B cell (primary cell): ENCODE measurements at regions not wholly inside any gene's neighbourhood (a gene's known extent, or its start where the extent isn't known, plus 50 kb on each side); places are given as distances from the start of the nearest gene placed in this dataset.

Experiments
- ATAC-seq: fragments of 200-7000 bp; cut with Tn5 transposase; one replicate; pipeline ENCODE4 v1.10.0; 2021; ENCODE audit warnings: low read depth, mild to moderate bottlenecking, moderate number of reproducible peaks, moderate library complexity
- CTCF ChIA-PET: fragments of 350-600 bp; sonication (Branson Sonifier 250); formaldehyde crosslinking; loops from one replicate; lab custom pipeline; 2021; ENCODE audit warnings: antibody characterized with exemption, inconsistent platforms; lab: Charles Lee
- POLR2A ChIA-PET: fragments of 350-600 bp; sonication (Branson Sonifier 250); formaldehyde crosslinking; loops from one replicate; lab custom pipeline; 2021; ENCODE audit warnings: antibody characterized with exemption; lab: Charles Lee
- DNase-seq: peaks from one replicate; pipeline ENCODE4 v3.0.0; 2013
- H2AFZ ChIP-seq: 2 replicates; pipeline ENCODE4 v1.6.1; 2012; ENCODE audit warnings: mild to moderate bottlenecking, low read depth, low read length; ENCODE audit not compliant: insufficient read depth, poor library complexity, severe bottlenecking
- H3K27ac ChIP-seq, 2 donors: 1 replicate in 1 of 2; 2 replicates in 1 of 2; pipeline ENCODE4 v1.5.1; 2012 to 2013; ENCODE audit warnings: low read length in 2 of 2, mild to moderate bottlenecking in 2 of 2, moderate library complexity in 1 of 2
- H3K27me3 ChIP-seq, 4 experiments: fragments of 200-600 bp in 1 of 4; sonication (generic) in 1 of 4; replicated peaks in 1 of 4; 1 replicate in 2 of 4; 2 replicates in 2 of 4; pipeline versions ENCODE4 v1.6.1 to v1.7.0; 2013 to 2016; ENCODE audit warnings: low read length in 3 of 4, mild to moderate bottlenecking in 2 of 4, mixed read lengths in 1 of 4, moderate library complexity in 1 of 4; ENCODE audit not compliant: insufficient read depth in 4 of 4, control insufficient read depth in 3 of 4; ENCODE audit errors: control extremely low read depth in 1 of 4
- H3K36me3 ChIP-seq, 2 experiments: replicated peaks in 1 of 2; 1 replicate in 1 of 2; 2 replicates in 1 of 2; pipeline versions ENCODE4 v1.6.1 to v1.7.1; 2013; ENCODE audit warnings: low read length in 1 of 2; ENCODE audit not compliant: insufficient read depth in 2 of 2, control insufficient read depth in 1 of 2; ENCODE audit errors: control extremely low read depth in 1 of 2, extremely low read depth in 1 of 2
- H3K4me1 ChIP-seq, 2 donors: fragments of 200-600 bp in 1 of 2; sonication (generic) in 1 of 2; 1 replicate in 1 of 2; 2 replicates in 1 of 2; pipeline versions ENCODE4 v1.5.1 to v1.6.1; 2013 to 2017; ENCODE audit warnings: low read length in 2 of 2; ENCODE audit not compliant: control insufficient read depth in 2 of 2, insufficient read depth in 2 of 2
- H3K4me2 ChIP-seq: replicated peaks from 2 replicates; pipeline ENCODE3; 2012; ENCODE audit warnings: mild to moderate bottlenecking, low read depth, low read length; ENCODE audit not compliant: poor library complexity, severe bottlenecking
- H3K4me3 ChIP-seq, 5 experiments: fragments of 200-600 bp in 1 of 5; sonication (generic) in 1 of 5; 1 replicate in 3 of 5; 2 replicates in 2 of 5; pipeline versions ENCODE4 v1.5.1 to v1.7.0; 2011 to 2016; ENCODE audit warnings: low read length in 4 of 5, mild to moderate bottlenecking in 4 of 5, low read depth in 2 of 5, control low read depth in 1 of 5, moderate library complexity in 1 of 5; ENCODE audit not compliant: insufficient read depth in 1 of 5; ENCODE audit errors: control extremely low read depth in 1 of 5, extremely low read depth in 1 of 5
- H3K79me2 ChIP-seq: fragments of 200-600 bp; sonication (generic); one replicate; pipeline ENCODE4 v1.6.0; 2016; ENCODE audit warnings: low read length; ENCODE audit not compliant: control insufficient read depth, insufficient read depth
- H3K9ac ChIP-seq: fragments of 200-600 bp; sonication (generic); 2 replicates; pipeline ENCODE4 v1.6.1; 2017; ENCODE audit warnings: mild to moderate bottlenecking, low read length, moderate library complexity
- H3K9me3 ChIP-seq, 3 donors: one replicate each; pipeline versions ENCODE4 v1.6.1 to v1.7.1; 2013; ENCODE audit warnings: low read length in 2 of 3; ENCODE audit not compliant: control insufficient read depth in 2 of 3, insufficient read depth in 1 of 3; ENCODE audit errors: control extremely low read depth in 1 of 3
- H4K20me1 ChIP-seq: 2 replicates; pipeline ENCODE4 v1.6.0; 2012; ENCODE audit warnings: mild to moderate bottlenecking, low read length; ENCODE audit not compliant: insufficient read depth, control insufficient read depth, poor library complexity, severe bottlenecking
- H3K27ac Mint-ChIP-seq: one replicate; pipeline ENCODE4 v1.8.0; 2021; ENCODE audit warnings: mixed read lengths
- H3K27me3 Mint-ChIP-seq: one replicate; pipeline ENCODE4 v1.8.0; 2021; ENCODE audit warnings: mixed read lengths
- H3K4me1 Mint-ChIP-seq: one replicate; pipeline ENCODE4 v1.8.0; 2021; ENCODE audit warnings: mixed read lengths
- H3K4me3 Mint-ChIP-seq: one replicate; pipeline ENCODE4 v1.8.0; 2021; ENCODE audit warnings: mixed read lengths
- H3K9me3 Mint-ChIP-seq: one replicate; pipeline ENCODE4 v1.8.0; 2022; ENCODE audit warnings: mixed read lengths; ENCODE audit not compliant: insufficient read depth
- EZH2 ChIP-seq: IDR thresholded peaks from 2 replicates; pipeline ENCODE4 v1.6.1; 2012; ENCODE audit warnings: borderline replicate concordance, low read depth, mild to moderate bottlenecking, moderate library complexity, low read length; ENCODE audit not compliant: insufficient read depth, poor library complexity, severe bottlenecking
- WGBS: methylation state at CpG from one replicate; pipeline ENCODE4 v1.1.5; 2013; ENCODE audit warnings: missing lambda C conversion rate; ENCODE audit not compliant: insufficient coverage; 5-methylcytosine and 5-hydroxymethylcytosine counted together
- intact Hi-C: fragments of 100-400 bp; cut with micrococcal nuclease; formaldehyde crosslinking; loops from one replicate; pipeline ENCODE4 v1.10.0; 2022
- TF ChIP-seq, protein P1 (sequence below): fragments of 200-600 bp; IDR thresholded peaks from one replicate; pipeline ENCODE4 v1.8.0; 2022; ENCODE audit warnings: antibody characterized with exemption, mild to moderate bottlenecking

GRCh38 chr4:32929796-32930699, 2209.9 kb downstream of the PCDH7 start:
- Histone ChIP-seq H3K9ac (no peak overlapping the region), H3K27ac (no peak overlapping the region), H3K9me3 (peaks cover 0 to 2% (median 0%) of the 10 kb centered on the region in 3 donors), H3K4me2 (no peak overlapping the region), H4K20me1 (no peaks in the 10 kb centered on the region), H3K4me1 (no peaks in the 10 kb centered on the region), H3K27me3 (no peaks in the 10 kb centered on the region), H3K36me3 (no peaks in the 10 kb centered on the region), H2AFZ (no peak overlapping the region), H3K79me2 (no peaks in the 10 kb centered on the region), H3K4me3 (no peak overlapping the region)
- H3K4me1 Mint-ChIP-seq: no peaks in the 10 kb centered on the region
- no peak for TF ChIP-seq EZH2
- TF ChIP-seq, protein P1, sequence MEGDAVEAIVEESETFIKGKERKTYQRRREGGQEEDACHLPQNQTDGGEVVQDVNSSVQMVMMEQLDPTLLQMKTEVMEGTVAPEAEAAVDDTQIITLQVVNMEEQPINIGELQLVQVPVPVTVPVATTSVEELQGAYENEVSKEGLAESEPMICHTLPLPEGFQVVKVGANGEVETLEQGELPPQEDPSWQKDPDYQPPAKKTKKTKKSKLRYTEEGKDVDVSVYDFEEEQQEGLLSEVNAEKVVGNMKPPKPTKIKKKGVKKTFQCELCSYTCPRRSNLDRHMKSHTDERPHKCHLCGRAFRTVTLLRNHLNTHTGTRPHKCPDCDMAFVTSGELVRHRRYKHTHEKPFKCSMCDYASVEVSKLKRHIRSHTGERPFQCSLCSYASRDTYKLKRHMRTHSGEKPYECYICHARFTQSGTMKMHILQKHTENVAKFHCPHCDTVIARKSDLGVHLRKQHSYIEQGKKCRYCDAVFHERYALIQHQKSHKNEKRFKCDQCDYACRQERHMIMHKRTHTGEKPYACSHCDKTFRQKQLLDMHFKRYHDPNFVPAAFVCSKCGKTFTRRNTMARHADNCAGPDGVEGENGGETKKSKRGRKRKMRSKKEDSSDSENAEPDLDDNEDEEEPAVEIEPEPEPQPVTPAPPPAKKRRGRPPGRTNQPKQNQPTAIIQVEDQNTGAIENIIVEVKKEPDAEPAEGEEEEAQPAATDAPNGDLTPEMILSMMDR: no peak
- H3K4me3 Mint-ChIP-seq: no peak overlapping the region
- ATAC-seq: no peak
- POLR2A ChIA-PET: no interaction called here
- H3K27me3 Mint-ChIP-seq: no peaks in the 10 kb centered on the region
- H3K9me3 Mint-ChIP-seq: peaks cover 1% of the 10 kb centered on the region
- CTCF ChIA-PET: no interaction called here
- intact Hi-C loops: no loop called here
- 93% methylated on average over 2 of the region's 4 CpGs for WGBS
- H3K27ac Mint-ChIP-seq: no peak overlapping the region
- DNase-seq: no peak

- H3K9ac ChIP-seq: no peak overlapping the region
- no peak for TF ChIP-seq EZH2
- TF ChIP-seq, protein P1: no peak
- WGBS: no CpG with 5 or more reads among the region's 1 CpG
- H3K79me2 ChIP-seq: no peaks in the 10 kb centered on the region
- no peaks in the 10 kb centered on the region for H3K4me1 ChIP-seq
- no peak for ATAC-seq
- no peak overlapping the region for H3K27ac Mint-ChIP-seq
- no peak for DNase-seq
- H3K27ac ChIP-seq: no peak overlapping the region
- no peak overlapping the region for H3K4me3 Mint-ChIP-seq
- POLR2A ChIA-PET: no interaction called here
- H3K9me3 Mint-ChIP-seq: no peaks in the 10 kb centered on the region
- no peaks in the 10 kb centered on the region for H3K4me1 Mint-ChIP-seq
- H3K4me3 ChIP-seq: no peak overlapping the region
- intact Hi-C loops: no loop called here
- H3K4me2 ChIP-seq: no peak overlapping the region
- H3K9me3 ChIP-seq: peaks cover 0 to 2% (median 0%) of the 10 kb centered on the region in 3 donors
- no peak overlapping the region for H2AFZ ChIP-seq
- no peaks in the 10 kb centered on the region for H4K20me1 ChIP-seq
- no peaks in the 10 kb centered on the region for H3K36me3 ChIP-seq
- H3K27me3 Mint-ChIP-seq: no peaks in the 10 kb centered on the region
- no peaks in the 10 kb centered on the region for H3K27me3 ChIP-seq
- CTCF ChIA-PET: no interaction called here
Observed at GRCh38 chr4:32930700-32931099, 2210.5 kb downstream of the PCDH7 start.
